ENCODE measurements at regions not wholly inside any gene's neighbourhood (a gene's known extent, or its start where the extent isn't known, plus 50 kb on each side); places are given as distances from the start of the nearest gene placed in this dataset.

- TF ChIP-seq, protein P1, sequence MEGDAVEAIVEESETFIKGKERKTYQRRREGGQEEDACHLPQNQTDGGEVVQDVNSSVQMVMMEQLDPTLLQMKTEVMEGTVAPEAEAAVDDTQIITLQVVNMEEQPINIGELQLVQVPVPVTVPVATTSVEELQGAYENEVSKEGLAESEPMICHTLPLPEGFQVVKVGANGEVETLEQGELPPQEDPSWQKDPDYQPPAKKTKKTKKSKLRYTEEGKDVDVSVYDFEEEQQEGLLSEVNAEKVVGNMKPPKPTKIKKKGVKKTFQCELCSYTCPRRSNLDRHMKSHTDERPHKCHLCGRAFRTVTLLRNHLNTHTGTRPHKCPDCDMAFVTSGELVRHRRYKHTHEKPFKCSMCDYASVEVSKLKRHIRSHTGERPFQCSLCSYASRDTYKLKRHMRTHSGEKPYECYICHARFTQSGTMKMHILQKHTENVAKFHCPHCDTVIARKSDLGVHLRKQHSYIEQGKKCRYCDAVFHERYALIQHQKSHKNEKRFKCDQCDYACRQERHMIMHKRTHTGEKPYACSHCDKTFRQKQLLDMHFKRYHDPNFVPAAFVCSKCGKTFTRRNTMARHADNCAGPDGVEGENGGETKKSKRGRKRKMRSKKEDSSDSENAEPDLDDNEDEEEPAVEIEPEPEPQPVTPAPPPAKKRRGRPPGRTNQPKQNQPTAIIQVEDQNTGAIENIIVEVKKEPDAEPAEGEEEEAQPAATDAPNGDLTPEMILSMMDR (IDR thresholded peaks at IDR 0.05; ENCODE audit: poor library complexity, severe bottlenecking) = no peak
- TF ChIP-seq EZH2 (IDR thresholded peaks at IDR 0.05; ENCODE audit: borderline replicate concordance, insufficient read depth, low read length, poor library complexity, severe bottlenecking) = no peak
- no peak for TF ChIP-seq POLR2AphosphoS5 (IDR thresholded peaks at IDR 0.05)
- TF ChIP-seq SMC3 (conservative IDR thresholded peaks at IDR 0.05; ENCODE audit: poor library complexity) = no peak
Measured at GRCh38 chr3:6367171-6367570, 493.7 kb upstream of the GRM7 start.
